ENCODE measurements at regions not wholly inside any gene's neighbourhood (a gene's known extent, or its start where the extent isn't known, plus 50 kb on each side); places are given as distances from the start of the nearest gene placed in this dataset.

DNA sequence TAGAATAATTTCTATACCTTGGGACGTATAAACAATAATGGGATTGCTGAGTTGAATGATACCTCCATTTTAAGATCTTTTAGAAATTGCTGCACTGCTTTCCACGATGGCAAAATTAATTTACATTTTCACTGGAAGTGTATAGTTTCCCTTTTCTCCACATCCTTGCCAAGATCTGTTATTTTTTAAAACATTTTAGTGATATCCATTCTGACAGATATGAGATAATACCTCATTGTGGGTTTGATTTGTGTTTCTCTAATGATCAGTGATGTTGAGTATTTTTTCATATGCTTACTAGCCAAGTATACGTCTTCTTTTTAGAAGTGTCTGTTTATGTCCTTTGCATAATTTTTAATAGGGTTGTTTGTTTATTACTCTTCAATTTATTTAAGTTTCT, 908.5 kb upstream of the CNTNAP5 start:
- H3K36me3 ChIP-seq (ENCODE audit: control insufficient read depth, insufficient read depth, low read length): no peaks in the 10 kb centered on the region
- no peak for TF ChIP-seq CTCF (IDR thresholded peaks at IDR 0.05; ENCODE audit: insufficient read depth, low read length, poor library complexity, severe bottlenecking)
- H3K27me3 ChIP-seq (ENCODE audit: control insufficient read depth, insufficient read depth, low read length): no peaks in the 10 kb centered on the region
- DNase-seq (ENCODE audit: low read depth): no peak
- H3K4me3 ChIP-seq (ENCODE audit: low read depth, low read length): no peak overlapping the region

- no peaks in the 10 kb centered on the region for H3K27me3 ChIP-seq (ENCODE audit: control insufficient read depth, insufficient read depth, low read length)
- no peak for DNase-seq (ENCODE audit: low read depth)
- TF ChIP-seq CTCF (IDR thresholded peaks at IDR 0.05; ENCODE audit: insufficient read depth, low read length, poor library complexity, severe bottlenecking): no peak
- no peak overlapping the region for H3K4me3 ChIP-seq (ENCODE audit: low read depth, low read length)
- no peaks in the 10 kb centered on the region for H3K36me3 ChIP-seq (ENCODE audit: control insufficient read depth, insufficient read depth, low read length)
These were observed 897.9 kb upstream of the CNTNAP5 start for GRCh38 chr2:123127236-123127635.

- no peak for TF ChIP-seq CTCF (IDR thresholded peaks at IDR 0.05; ENCODE audit: insufficient read depth, low read length, poor library complexity, severe bottlenecking)
- DNase-seq (ENCODE audit: low read depth): no peak
- Histone ChIP-seq H3K4me3 (ENCODE audit: low read depth, low read length) (no peak overlapping the region), H3K36me3 (ENCODE audit: control insufficient read depth, insufficient read depth, low read length) (no peaks in the 10 kb centered on the region), H3K27me3 (ENCODE audit: control insufficient read depth, insufficient read depth, low read length) (no peaks in the 10 kb centered on the region)
These were observed 896.1 kb upstream of the CNTNAP5 start for GRCh38 chr2:123128951-123129350.

GRCh38 chr2:123136419-123136818, 888.7 kb upstream of the CNTNAP5 start:
- DNase-seq (ENCODE audit: low read depth): no peak
- H3K27me3 ChIP-seq (ENCODE audit: control insufficient read depth, insufficient read depth, low read length): no peaks in the 10 kb centered on the region
- TF ChIP-seq CTCF (IDR thresholded peaks at IDR 0.05; ENCODE audit: insufficient read depth, low read length, poor library complexity, severe bottlenecking): no peak
- H3K36me3 ChIP-seq (ENCODE audit: control insufficient read depth, insufficient read depth, low read length): no peaks in the 10 kb centered on the region
- H3K4me3 ChIP-seq (ENCODE audit: low read depth, low read length): no peak overlapping the region

- no peaks in the 10 kb centered on the region for H3K27me3 ChIP-seq (ENCODE audit: control insufficient read depth, insufficient read depth, low read length)
- no peak for TF ChIP-seq CTCF (IDR thresholded peaks at IDR 0.05; ENCODE audit: insufficient read depth, low read length, poor library complexity, severe bottlenecking)
- H3K4me3 ChIP-seq (ENCODE audit: low read depth, low read length): no peak overlapping the region
- no peaks in the 10 kb centered on the region for H3K36me3 ChIP-seq (ENCODE audit: control insufficient read depth, insufficient read depth, low read length)
- no peak for DNase-seq (ENCODE audit: low read depth)
These were observed 881.0 kb upstream of the CNTNAP5 start for GRCh38 chr2:123144082-123144481.

DNA sequence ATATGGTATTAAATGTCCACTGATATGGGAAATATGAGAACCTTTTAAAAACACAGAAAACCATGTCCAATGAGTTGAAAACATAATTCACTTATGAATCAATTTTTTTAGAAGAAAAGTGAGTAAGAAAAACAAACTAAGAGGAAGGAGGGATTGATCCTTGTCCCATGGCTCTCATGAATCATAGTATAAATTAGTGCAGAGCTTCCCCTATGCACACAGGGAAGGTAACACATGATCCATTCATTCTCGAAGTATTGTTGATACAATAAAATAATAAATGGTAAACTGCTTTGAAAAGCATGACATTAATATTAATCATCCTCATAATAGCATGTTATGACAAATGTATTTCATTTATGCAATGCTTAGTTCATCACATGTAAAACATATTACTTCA, 872.0 kb upstream of the CNTNAP5 start:
- Histone ChIP-seq H3K4me3 (ENCODE audit: low read depth, low read length) (no peak overlapping the region), H3K27me3 (ENCODE audit: control insufficient read depth, insufficient read depth, low read length) (no peaks in the 10 kb centered on the region), H3K36me3 (ENCODE audit: control insufficient read depth, insufficient read depth, low read length) (no peaks in the 10 kb centered on the region)
- DNase-seq (ENCODE audit: low read depth): no peak
- no peak for TF ChIP-seq CTCF (IDR thresholded peaks at IDR 0.05; ENCODE audit: insufficient read depth, low read length, poor library complexity, severe bottlenecking)
